ENCODE measurements at regions not wholly inside any gene's neighbourhood (a gene's known extent, or its start where the extent isn't known, plus 50 kb on each side); places are given as distances from the start of the nearest gene placed in this dataset.

DNA sequence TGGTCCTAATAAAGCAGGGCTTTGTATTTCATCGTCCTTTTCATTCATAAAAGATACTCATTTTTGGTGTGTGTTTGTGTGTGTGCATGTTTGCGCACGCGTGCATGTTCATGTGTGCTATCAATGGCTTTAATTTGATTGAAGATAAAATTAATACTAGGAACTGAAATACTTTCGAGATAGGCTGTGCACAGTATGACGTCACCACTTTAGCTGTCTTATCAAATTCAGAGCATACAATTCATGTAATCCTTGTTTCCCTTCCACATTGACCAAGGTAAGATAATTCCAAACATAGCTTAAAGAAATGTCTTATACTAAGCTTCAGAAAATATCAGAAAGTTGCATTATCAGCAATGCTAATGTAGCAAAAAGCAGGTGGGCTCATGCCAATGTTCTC is 113.6 kb upstream of the CYYR1 start:
- TF ChIP-seq CTCF (IDR thresholded peaks at IDR 0.05) = no peak
- no peak for TF ChIP-seq EZH2 (IDR thresholded peaks at IDR 0.05; ENCODE audit: borderline replicate concordance, insufficient read depth, low read depth, low read length, poor library complexity, severe bottlenecking)

All from B cell (primary cell).